Stimulated activated CD8-positive, alpha-beta memory T cell treated with anti-CD3 and anti-CD28 coated beads, Interleukin-4, amount 100 ng/mL, for 24 hours (primary cell): ENCODE measurements at regions not wholly inside any gene's neighbourhood (a gene's known extent, or its start where the extent isn't known, plus 50 kb on each side); places are given as distances from the start of the nearest gene placed in this dataset.

Source experiments
- DNase-seq: peaks from one replicate; pipeline ENCODE4 v3.0.0-alpha.2; 2020; ENCODE audit warnings: low read depth

GRCh38 chr20:60371384-60371783 is 413.2 kb downstream of the CDH26 start:
- DNase-seq = no peak

- no peak for DNase-seq
Observed at GRCh38 chr20:60372275-60372674, 414.1 kb downstream of the CDH26 start.

DNA sequence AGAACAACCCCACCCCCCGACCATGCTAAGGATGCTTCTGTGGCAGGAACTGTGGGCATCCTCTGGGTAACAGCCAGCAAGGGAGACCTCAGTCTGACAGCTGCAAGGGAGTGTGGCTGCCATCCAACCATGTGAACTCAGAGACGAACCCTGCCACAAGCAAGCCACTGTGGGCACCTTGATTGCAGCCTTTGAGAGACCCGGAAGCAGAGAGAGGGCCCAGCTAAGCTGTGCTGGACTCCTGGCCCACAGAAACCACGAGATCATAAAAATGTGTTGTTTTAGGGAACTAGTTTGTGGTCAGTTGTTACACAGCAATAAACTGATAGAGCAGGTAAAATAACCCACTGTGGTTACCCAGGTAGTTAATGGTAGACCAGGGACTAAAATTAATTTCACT is 414.6 kb downstream of the CDH26 start:
- no peak for DNase-seq

DNA sequence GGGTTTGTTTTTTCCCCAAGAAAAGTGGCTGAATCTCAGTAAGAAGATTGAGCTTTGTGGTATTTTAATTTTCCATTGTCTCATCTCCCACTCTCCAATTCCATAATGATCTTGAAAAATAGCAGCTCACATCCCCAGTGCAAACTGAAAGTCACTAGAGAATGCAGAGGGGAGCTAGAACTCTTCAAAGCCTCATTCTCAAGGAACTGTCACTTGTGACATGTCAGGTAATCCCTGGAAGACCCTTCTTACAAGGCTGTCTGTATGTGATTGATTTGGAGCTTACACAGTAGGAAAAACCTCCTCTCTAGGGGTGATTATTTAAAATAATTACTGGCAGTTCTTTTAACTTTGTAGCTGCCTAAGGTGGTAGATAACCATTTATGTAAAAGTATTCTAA is 420.4 kb downstream of the CDH26 start:
- DNase-seq = no peak

- DNase-seq = no peak
Observed at GRCh38 chr20:60381643-60382400, 423.6 kb downstream of the CDH26 start.

DNA sequence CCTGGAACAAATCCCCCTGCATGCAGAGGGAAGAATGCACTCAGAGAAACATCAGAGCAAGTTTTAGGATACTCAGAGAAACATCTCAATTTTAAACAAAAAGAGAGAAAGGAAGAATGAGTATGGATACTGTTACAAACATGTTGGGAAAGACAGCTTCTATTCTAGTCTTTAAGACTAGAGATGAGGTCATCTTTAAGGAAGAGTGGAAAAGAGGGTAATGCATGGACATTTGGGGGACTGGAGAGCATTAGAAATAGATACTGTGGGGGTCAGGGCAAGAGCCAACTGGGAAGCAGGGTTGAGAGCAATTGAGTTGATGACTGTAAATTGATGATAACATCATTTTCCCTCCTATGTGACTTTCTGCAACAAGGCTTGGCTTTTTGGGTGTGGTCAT is 431.2 kb downstream of the CDH26 start:
- no peak for DNase-seq

- no peak for DNase-seq
Observed at GRCh38 chr20:60389882-60390281, 431.7 kb downstream of the CDH26 start.

DNA sequence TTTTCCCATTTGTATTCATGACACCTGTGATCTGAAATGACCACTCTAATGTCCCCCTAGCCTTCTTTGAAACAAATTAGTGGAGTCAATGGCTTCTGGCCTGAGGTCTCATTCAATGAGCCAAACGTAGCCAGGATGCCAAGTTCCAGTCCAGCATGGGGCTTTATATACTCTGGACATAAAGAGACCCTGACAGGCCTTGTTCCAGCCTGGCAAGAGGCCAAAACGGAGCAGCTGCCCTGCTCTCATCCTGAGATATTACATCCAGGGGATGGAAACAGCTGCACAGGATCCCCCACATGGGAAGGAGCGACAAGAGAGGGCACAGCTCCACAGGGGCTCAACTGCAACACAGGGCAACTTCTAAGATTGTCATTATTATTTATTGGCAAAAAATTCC is 437.8 kb downstream of the CDH26 start:
- DNase-seq = no peak

DNA sequence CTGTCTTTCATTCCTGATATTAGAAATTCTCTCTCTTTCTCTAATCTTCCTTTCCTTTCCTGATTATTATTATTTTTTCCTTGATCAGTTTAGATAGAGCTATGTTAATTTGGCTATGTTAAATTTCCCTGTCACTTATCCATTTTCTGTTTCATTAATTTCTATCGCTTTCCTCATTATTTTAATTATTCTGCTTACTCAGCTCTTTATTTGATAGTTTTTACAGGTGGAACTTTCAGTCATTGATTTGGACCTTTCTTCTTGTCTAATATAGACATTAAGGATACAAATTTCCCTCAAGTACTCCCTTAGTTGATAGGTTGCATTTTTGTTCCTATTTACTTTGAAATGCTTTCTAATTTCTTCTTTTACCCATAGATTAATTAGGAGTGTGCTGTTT is 442.3 kb downstream of the CDH26 start:
- DNase-seq = no peak

DNA sequence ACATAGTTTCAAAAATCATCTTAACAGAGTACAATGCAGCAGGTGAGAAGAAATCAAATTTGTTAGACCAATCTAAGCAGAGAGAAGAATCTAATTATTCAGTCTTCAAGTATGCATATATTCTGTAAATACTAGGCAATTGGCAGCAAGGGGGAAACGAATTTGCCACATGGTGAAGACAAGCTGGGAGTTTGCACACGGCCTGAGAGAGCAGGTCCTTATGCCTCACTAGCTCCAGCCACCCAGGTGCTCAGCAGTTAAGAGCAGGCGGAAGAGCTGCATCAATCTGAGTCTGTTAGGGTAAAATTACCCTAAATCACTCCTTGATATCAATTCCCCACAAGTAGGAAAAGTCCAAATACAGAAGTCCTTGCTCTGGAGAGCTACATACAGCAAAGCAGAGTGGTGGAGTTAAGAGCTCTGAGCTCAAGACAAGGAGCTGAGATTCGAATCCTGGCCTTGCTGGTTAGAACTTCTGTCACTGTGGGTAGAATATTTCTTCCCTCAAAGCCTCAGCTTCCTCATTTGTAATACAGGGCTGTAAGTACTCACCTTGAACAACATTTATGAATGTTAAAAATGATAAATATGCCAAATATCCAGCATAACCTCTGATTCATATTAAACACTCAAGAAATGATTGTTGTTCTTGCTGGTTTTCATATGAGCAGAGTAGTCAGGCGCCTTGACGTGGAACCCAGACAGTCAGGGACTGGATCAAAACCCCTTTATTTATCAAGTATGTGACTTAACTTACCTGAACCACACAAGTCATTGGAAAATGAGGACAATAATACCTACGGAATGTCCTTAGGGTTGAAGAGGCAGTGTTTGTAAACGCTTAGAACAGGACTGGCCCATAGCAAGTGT is 444.2 kb downstream of the CDH26 start:
- DNase-seq = no peak

- DNase-seq = no peak
Observed at GRCh38 chr20:60403105-60403741, 445.0 kb downstream of the CDH26 start.

DNA sequence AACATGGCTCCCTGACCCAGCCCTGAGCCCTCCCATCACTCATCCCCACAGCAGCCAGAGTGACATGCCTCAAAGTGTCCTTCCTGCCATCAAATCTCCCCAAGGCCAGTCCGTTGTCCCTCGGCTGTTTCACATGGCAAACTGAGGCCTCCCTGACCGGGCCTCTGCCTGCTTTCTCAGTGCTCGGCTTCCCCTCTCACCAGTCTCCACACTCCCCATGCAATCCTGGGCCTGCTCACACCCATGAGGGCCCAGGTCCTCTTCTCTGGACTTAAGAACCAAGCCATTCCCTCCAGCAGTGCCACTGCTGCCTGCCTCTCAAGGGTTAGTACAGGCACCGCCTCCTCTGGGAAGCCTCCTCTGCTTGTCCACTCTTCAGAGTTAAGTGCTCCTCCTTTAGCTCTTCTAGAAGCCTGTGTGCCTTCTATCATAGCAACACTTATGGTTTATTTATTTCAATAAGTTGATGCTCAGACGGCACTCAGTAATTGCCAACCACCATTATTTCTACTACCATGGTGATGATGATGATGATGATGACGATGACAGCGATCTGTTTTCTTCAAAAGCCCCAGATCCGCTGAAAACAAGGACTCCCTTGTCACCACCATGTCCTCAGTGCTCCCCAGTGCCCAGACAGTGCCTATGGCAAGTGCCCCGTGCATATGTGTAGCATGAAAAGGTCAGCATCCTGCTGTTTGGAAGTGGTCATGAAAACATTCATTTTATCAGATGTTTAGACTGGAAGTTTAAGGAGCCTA is 449.0 kb downstream of the CDH26 start:
- DNase-seq = no peak

DNA sequence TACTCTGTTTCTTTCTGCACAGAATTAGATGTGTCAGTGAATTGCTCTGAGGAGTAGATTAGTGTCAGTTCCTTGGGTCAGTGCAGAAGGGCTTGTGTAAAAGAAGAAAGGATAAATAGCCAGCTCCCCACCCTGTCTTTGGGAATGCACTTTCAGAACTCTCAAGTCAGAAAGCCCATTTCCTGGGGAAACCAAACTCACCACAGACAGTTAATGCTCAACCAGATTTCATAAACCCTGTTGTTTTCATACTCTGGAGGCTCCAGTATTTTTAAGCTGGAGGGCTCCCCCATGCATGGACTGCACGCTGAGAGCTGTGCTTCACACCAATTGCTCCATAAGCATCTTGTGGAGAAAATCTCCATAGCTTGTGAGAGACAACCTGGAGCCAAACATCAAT is 449.7 kb downstream of the CDH26 start:
- no peak for DNase-seq

DNA sequence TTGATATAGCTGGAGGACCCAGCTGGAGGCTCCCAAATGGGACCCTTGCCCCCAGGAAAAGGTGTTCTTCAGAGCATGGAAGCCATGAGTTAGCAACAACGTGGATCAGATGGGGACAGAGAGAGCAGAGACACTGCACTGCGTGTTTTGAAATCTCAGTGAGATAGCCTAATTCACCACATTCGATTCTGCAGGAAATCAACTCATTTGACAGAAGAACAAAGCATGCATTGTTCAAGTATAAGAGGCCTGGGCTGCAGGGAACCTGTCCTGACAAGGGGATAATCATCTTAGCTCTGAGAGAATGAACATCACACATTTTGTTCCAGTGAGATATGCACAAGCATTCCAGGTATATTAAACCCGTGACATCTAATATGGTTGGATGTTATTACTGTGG is 450.2 kb downstream of the CDH26 start:
- DNase-seq = no peak

DNA sequence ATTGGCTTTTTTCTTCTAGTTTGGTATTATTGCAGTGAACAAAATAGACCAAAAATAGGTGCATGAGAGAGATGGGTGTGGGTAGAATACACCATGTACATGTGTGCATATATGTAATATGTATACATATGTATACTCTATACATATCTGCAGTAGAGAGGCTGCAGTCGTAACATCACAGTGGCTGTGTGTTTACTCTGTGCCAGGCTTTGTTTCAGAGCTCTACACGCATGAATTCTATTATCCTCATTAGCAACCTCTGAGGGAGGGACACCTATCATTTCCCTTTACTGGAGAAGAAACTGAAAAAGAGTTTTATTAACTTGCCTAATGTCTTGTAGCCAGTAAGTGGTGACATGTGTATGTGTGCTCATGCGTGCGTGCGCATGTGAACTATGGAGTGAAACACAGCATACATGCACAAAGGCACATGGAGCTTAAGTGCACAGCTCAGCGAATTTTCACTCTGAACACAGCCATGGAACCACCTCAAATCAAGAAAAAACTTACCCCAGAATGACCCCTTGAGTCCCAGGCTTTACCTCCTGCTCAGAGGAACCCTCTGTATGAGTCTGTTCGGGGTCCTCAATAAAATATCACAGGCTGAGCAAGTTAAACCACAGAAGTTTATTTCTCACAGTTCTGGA is 452.5 kb downstream of the CDH26 start:
- no peak for DNase-seq

- DNase-seq = no peak
Observed at GRCh38 chr20:60411813-60412212, 453.6 kb downstream of the CDH26 start.

DNA sequence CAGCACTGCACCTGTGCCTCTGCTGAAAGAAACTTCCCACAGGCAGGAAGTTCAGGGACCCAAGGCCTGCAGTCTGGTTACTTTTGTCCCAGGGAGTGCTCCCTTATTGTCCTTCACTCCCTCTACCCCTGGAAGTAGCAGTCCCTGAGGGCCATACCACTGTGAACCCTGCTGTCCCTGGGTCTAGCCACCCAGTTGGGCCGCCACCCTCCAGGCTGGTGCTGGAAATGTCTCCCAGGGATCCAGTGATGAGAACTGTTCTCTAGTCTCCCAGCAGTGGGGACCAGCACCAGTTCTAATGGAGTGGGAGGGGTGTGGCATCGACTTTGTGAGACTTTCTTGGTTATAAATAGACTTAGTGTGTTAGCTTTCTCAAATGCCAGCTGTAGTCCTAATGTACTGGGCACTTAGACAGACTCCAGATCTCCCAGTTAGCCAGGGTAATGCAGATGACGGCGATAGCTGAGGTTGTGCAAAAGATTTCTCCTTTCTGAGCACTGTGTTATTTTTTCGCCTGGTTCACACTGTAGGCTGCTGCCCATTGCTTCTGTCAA is 462.5 kb downstream of the CDH26 start:
- DNase-seq = no peak

DNA sequence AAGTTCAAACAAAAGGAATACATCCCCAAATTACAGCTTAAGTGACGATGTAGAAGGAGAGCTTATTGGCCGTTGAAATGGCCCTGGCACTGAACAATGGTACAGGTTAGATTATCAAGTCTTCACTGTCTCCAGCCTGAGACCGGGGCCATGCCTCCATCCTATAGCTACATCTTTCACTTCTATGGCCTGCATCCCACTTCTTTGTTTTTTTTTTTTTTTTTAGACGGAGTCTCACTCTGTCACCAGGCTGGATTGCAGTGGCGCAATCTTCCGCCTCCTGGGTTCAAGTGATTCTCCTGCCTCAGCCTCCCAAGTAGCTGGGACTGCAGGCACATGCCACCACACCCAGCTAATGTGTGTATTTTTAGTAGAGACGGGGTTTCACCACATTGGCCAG is 464.6 kb downstream of the CDH26 start:
- no peak for DNase-seq

- DNase-seq = no peak
Observed at GRCh38 chr20:60424267-60424902, 466.2 kb downstream of the CDH26 start.

DNA sequence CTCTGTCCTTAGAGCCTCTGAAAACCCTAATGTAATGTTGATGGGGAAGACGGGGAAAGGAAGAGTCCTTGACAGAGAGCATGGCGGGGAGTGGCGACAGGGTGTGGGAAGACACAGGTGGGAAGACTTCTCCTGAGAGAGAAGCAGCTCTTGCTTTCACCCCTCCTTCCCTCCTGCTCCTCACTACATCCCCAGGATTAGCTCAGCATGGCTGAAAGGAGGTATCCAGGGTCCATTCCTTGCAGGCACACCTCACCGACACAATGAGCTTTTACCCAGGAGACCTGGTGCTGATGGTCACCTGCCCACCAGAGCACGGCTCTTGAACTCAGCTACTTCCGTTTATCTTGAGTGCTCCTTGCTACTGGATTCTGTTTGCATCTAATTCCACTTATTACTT is 469.3 kb downstream of the CDH26 start:
- DNase-seq = no peak

DNA sequence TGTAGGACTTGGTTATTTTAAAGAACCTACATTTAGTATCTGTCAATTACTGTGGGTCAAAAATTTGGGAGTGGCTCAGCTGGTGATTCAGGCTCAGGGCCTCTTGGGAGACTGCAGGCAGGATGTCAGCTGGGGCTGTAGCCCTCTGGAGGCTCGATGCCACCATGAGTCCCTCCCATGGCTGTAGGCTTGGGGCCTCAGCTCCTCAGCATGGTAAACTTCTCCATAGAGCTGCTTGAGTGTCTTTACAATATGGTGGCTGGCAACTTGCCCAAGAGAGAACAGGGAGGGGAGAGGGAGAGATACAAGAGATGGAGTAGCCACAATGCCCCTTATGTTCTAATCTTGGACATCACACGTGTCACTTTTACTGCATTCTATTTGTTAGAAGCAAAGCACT is 470.4 kb downstream of the CDH26 start:
- no peak for DNase-seq
